ENCODE measurements at regions not wholly inside any gene's neighbourhood (a gene's known extent, or its start where the extent isn't known, plus 50 kb on each side); places are given as distances from the start of the nearest gene placed in this dataset.
"Not testable (repeated sequence)": the region's sequence is repeated elsewhere in the genome, so short reads cannot be mapped to it uniquely, and the experiment has no call there.

GRCh38 chr17:20375745-20376144, 91.6 kb downstream of the LGALS9B start:
- not testable (repeated sequence) for TF ChIP-seq CTCF (conservative IDR thresholded peaks at IDR 0.05); ZFX (IDR thresholded peaks at IDR 0.05)

Measured in C4-2B (cell line).